Body of pancreas (tissue), 4 donors: ENCODE measurements at regions not wholly inside any gene's neighbourhood (a gene's known extent, or its start where the extent isn't known, plus 50 kb on each side); places are given as distances from the start of the nearest gene placed in this dataset.

Source experiments
- POLR2A ChIP-seq, 3 donors: fragments of 450-650 bp; IDR thresholded peaks; one replicate each; pipeline ENCODE4 v1.6.1; 2016; ENCODE audit warnings: antibody characterized with exemption in 3 of 3, mild to moderate bottlenecking in 2 of 3
- TF ChIP-seq, protein P1 (sequence below), 7 experiments: fragments of 450-650 bp in 4 of 7; fragments of 200-600 bp in 3 of 7; sonication (generic) in 3 of 7; IDR thresholded peaks; one replicate each; pipeline ENCODE4 v1.5.1; 2016 to 2019; ENCODE audit warnings: antibody characterized with exemption in 7 of 7

DNA sequence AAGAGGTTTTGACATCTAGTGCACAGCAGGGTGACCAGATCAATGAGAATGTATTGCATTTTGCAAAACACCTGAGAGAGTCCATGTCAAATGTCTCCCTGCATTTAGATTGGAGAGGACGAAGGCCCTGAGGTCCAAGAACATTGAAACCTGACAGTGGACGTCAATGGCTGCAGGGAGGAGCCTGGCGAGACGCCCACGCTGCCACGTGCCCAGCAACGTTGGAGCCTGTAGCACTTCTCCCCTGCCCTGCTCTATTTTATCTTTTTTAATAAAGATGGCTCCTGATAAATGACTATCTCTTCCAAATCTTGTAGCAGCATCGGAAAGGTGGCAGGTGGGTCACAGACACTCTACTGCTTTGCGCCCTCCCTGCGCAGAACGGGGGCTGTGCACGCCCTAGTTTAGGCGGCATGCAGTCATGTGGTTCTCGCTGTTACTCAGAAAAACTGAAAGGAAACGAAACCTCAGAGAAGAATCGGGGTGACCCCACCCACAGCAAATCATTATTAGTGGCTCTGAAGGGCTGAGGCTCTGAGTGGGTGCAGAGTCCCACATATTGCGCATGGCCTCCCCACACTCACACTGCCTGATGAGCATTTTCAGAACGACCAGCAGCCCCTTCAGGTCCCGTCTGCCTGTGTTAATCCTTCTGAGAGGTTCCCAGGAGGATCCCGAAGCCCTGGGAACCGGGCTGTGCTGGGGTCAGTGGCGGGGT, 62.5 kb upstream of the TAMM41 start:
- TF ChIP-seq, protein P1, sequence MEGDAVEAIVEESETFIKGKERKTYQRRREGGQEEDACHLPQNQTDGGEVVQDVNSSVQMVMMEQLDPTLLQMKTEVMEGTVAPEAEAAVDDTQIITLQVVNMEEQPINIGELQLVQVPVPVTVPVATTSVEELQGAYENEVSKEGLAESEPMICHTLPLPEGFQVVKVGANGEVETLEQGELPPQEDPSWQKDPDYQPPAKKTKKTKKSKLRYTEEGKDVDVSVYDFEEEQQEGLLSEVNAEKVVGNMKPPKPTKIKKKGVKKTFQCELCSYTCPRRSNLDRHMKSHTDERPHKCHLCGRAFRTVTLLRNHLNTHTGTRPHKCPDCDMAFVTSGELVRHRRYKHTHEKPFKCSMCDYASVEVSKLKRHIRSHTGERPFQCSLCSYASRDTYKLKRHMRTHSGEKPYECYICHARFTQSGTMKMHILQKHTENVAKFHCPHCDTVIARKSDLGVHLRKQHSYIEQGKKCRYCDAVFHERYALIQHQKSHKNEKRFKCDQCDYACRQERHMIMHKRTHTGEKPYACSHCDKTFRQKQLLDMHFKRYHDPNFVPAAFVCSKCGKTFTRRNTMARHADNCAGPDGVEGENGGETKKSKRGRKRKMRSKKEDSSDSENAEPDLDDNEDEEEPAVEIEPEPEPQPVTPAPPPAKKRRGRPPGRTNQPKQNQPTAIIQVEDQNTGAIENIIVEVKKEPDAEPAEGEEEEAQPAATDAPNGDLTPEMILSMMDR (IDR thresholded peaks at IDR 0.05), result no peak
- no peak for TF ChIP-seq POLR2A (IDR thresholded peaks at IDR 0.05)
